Activated CD8-positive, alpha-beta memory T cell treated with anti-CD3 and anti-CD28 coated beads, Interleukin-2, amount 50 U/mL, for 4 hours (primary cell): ENCODE measurements at regions not wholly inside any gene's neighbourhood (a gene's known extent, or its start where the extent isn't known, plus 50 kb on each side); places are given as distances from the start of the nearest gene placed in this dataset.
"Not testable (repeated sequence)": the region's sequence is repeated elsewhere in the genome, so short reads cannot be mapped to it uniquely, and the experiment has no call there.

Experiments used
- DNase-seq: peaks from one replicate; pipeline ENCODE4 v3.0.0-alpha.2; 2020

DNA sequence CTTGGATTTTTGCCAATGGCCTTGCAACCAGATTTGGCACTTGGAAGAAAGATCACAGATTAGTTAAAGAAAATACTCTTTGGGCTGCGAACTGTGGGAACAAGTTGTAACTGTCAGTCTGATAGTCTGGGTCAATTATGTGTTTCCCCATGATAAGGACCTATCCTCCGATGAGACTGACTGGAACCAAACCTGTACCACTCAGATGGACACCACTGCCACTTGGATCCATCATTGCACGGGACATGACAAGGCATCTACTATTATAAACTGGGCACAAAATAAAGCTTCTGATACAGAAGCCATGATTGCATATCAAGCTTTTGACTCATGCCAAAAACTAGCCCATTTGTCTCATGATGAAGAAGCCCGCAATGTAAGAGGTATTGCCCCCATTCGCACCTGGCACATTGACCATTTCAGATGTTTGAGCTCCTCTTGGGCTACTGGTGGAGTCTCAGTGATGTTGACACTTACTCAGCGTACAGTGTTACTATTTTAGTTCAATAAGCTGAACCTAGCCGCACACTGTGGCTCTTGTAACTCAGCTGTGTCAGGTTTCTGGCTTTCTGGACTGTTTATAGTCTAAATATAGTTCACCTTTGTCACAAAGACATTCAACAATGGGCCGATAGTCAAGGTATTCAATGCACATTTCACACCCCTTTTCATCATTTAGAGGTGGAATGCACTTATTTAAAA, 179.8 kb upstream of the RBBP8 start:
- no peak for DNase-seq

DNA sequence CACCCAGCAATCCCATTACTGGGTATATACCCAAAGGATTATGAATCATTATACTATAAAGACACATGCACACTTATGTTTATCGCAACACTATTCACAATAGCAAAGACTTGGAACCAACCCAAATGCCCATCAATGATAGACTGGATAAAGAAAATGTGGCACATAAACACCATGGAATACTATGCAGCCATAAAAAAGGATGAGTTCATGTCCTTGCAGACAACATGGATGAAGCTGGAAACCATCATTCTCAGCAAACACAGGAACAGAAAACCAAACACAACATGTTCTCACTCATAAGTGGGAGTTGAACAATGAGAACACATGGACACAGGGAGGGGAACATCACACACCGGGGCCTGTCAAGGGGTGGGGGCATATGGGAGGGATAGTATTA, 169.1 kb upstream of the RBBP8 start:
- DNase-seq, result not testable (repeated sequence)

DNA sequence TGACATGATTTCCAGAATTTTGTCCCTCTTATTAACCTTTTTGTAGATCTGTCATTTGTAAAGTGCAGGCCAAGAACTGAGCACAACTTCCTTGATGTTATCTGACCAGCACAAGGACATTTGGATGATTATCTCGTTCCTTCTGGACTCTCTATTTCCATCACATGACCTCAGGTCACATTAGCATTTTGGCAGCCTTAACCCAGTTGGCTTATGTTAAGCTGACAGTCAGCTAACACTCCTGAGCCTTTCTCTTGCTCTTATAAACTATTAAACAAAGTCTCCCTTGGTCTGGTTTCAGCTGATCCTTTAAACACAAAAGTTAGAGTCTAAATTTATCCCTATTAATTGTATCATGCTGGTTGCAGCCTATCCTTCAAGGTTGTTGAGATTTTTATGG, 167.2 kb upstream of the RBBP8 start:
- DNase-seq, result no peak

DNA sequence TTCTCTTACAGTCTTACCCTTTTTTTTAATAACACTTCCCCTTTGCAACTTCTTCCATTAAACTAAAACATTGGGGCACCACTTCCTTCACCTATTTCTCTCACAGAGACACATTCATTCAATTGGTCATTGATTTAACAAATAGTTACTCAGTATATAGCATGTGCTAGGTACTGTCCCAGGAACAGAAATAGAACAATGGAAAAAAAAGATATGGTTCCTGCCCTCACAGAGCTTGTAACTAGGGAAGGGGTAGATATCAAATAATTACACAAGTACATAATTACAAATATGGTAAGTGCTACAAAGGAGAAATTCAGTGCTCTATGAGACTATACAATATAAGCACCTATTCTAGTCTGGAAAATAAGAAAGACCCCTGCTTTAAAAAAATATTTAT, 165.5 kb upstream of the RBBP8 start:
- no peak for DNase-seq

DNA sequence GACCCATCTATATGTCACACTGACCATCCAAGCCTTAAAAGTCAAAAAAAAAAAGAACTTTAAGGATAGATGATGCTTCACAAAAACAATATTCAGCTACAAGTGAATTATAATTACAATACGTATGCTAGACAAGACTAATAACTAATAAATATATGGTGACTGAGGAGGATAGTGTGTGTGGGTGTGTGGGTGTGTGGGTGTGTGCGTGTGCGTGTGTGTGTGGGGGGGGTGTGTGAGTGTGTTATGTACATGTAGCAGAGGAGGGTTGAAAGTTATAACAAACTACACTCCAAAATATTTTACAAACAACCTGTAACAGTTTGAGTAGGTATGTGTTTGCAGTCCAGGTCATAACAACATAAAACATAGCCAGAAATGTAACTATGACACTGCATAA, 159.2 kb upstream of the RBBP8 start:
- DNase-seq, result no peak

DNA sequence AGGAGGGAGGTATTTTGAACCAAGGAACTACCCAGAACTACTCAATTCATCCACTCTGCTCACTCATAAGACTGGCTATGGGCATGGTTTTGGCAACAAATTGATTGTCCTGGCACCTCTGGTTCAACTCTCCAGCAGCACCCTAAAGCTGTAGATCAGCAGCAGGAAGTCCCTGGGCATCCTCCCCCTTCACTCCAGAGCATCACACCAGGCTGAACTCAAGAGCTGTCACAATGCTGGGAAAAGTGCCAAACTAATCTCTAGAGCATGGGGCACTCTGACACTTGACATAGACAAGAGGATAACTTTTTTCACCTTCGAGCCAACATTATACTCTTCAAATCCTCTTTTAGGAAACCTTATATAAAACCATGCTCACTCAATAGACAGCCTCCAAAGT, 154.1 kb upstream of the RBBP8 start:
- no peak for DNase-seq

DNA sequence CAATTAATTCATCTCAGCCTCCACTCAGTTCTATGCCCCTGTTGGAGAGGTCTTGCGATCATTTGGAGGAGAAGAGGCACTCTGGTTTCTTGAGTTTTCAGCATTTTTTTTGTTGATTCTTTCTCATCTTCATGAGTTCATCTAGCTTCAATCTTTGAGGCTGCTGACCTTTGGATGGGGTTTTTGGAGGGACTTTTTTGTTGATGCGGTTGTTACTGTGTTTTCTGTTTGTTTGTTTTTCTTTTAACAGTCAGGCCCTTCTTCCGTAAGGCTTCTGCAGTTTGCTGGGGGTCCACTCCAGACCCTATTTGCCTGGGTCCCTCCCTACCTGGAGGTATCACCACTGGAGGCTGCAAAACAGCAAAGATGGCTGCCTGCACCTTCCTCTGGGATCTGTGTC, 149.9 kb upstream of the RBBP8 start:
- no peak for DNase-seq

DNA sequence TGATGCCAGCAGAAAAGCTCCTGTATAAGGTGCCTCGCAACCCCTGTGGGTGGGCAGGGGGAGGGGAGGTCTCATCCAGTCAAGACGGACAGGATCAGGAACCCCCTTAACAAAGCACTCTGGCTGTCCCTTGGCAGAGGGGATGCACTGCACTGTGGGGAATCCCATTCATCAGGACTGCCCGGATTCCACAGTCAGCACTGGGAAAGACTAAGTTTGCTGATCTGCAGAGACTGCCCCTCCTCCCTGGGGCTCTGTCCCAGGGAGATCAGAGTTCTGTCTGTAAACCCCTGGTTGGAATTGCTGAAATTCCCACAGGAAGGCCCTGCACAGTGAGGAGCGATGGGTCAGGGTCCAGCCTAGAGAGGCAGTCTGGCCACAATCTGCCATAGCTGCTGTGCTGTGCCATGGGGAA, 149.5 kb upstream of the RBBP8 start:
- DNase-seq, result no peak

DNA sequence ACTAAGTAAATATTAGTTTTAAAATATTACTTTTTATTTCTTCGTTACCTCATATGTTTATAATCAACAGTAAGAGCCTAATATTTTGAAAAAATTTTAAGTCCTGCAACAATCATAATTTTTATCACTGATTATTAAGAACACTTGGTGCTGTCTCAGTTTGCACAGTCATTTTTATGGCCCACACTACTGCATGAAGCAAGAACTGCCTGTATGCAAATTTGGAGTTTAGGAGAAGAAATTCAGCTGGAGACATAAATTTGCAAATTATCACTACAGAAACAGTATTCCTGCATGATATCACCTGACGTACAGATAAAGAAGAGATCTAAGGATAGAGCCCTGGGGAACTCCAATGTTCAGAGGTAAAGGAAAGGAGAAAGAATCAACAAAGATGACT, 144.1 kb upstream of the RBBP8 start:
- no peak for DNase-seq

DNA sequence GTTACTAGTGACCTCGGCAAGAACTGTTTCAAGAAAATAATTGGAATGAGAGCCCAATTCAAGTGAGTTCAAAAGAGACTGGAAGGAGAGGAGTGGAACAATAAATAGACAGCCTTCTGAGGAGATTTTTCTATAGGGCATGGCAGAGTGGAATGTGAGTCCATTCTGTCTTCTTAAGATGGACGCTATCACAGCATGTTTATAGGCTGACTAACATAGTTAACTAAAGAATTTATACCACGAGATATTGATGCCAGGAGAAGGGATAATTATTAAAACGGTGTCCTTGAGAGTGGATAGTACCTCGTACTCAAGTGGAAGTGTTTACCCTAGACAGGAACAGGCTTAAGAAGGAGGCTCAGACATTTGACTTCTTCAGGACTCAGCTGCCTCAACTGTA, 143.5 kb upstream of the RBBP8 start:
- DNase-seq, result no peak

DNA sequence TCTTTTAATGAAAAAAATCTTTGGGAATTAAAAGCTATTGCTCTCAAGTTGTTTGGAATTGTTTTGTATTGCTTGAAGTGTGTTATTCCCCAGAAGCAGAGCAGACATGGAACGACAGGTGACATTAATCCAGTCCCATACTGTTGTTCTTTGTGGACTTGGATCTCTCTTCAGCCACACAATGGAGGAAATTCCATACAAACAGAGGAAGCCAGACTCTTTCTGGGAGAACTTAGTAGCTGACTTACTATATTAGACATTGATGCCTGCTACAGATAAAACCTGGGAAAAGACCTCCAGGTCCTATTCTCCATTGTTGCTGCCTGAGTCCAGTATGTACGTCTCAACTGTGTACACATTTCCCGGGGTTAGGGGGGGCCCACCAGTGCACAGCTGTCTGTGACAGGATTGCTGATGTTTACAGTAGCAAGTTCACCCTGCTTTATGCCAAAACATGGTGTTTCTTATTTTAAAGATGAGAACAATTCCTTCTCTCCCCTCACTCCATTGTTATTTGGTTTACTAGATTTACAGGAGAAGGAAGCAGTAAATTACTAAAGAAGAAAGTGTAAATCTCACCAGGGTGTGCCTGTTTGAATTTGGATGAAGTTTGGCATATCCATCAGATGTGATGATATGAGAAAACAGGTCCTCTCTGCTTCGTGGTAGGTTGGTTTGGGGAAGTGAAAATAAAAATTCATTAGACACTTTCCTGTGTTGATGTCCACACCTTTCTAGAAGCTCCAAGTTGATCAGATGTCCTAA, 142.4 kb upstream of the RBBP8 start:
- DNase-seq, result no peak

DNA sequence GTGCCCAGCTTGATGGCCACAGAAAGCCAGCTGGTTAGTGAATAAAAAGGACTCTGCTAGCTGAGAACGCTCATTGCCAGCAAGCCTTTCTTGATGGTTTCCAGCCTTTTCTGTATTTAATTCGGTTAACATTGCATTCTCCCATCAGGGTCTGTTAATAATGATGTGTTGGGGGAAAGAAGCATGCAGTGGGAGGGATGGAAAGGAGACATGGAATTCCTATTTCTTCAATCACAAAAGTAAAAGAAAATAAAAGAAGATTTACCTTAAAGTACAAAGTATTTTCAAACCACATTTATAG, 141.9 kb upstream of the RBBP8 start:
- no peak for DNase-seq

DNA sequence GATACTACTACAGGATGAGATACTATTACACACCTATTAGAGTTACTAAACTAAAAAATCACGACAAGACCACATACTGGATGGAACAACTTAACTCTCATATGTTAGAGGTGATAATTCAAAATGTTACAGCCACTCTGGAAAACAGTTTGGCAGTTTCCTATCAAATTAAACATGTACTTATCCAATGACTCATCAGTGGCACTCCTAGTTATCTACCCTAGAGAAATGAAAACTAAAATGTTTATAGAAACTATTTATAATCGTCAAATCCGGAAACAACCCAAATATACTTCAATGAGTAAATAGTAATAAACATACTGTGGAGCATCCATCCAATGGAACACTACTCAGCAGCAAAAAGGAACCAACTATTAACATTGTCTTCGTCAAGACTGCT, 137.0 kb upstream of the RBBP8 start:
- no peak for DNase-seq

DNA sequence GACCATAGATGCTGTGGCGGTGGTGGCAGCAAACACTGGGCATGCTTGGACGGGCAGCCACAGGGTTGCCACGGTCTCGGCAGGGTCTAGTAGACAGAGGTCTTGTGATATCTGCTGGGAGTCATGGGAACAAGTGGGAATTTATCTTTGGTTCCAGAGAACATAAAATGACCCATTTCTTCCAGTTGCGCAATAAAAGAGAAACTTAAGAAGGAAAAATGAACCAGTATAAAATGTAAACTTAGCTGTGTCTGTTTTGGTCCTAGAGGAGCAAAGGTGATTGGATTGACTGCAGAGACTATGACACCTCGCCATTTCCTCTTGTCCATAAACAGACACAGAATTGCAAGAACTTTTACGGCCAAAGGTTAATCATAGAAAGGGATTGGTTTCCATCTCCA, 132.6 kb upstream of the RBBP8 start:
- DNase-seq, result no peak

DNA sequence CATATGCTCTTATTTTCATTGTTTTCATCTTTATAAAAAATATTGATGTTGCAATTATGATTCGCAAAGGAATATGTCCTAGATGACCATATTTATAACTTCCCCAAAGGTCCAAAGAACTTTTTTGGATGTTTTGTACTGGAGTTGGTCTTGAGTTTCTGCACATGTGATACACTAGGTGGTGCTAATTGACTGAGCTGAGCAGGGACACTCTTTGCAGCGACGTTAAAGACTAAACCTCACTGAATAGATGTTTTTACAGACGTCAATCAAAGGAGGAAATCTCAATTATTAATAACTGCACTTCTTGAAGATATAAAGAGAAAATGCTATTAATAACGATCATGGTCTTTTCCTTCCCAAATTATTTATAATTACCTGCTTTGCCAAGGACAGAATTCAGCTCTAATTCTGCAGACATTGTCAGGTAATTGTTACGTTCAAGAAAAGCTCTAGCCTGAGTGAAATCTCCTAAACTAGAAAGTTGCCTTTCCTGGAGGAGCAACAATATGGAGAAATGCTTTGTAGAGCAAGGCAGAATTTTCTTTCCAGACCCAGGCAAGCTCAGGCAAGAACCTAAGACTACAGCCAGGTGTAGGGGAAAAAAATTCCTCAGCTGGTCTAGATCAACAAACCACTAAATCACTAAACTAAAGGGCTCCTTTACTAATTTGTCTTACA, 119.3 kb upstream of the RBBP8 start:
- DNase-seq, result no peak

DNA sequence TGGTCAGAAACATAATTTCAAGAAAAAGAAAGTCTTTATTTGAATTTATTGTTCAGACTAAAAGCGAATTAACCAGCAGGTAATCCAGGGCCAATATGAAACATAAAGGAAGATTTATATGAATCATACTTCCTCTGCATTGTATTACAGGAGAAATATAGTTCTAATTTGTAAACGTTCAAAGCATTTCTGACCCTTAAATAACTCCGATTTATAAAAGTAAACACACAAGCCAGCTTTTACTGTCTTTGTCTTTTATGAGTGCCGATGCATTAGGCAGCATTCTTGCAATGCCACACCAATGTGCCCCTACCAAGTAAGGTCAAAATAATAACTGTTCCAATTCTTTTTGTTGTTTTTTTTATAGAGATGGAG, 118.8 kb upstream of the RBBP8 start:
- DNase-seq, result no peak

DNA sequence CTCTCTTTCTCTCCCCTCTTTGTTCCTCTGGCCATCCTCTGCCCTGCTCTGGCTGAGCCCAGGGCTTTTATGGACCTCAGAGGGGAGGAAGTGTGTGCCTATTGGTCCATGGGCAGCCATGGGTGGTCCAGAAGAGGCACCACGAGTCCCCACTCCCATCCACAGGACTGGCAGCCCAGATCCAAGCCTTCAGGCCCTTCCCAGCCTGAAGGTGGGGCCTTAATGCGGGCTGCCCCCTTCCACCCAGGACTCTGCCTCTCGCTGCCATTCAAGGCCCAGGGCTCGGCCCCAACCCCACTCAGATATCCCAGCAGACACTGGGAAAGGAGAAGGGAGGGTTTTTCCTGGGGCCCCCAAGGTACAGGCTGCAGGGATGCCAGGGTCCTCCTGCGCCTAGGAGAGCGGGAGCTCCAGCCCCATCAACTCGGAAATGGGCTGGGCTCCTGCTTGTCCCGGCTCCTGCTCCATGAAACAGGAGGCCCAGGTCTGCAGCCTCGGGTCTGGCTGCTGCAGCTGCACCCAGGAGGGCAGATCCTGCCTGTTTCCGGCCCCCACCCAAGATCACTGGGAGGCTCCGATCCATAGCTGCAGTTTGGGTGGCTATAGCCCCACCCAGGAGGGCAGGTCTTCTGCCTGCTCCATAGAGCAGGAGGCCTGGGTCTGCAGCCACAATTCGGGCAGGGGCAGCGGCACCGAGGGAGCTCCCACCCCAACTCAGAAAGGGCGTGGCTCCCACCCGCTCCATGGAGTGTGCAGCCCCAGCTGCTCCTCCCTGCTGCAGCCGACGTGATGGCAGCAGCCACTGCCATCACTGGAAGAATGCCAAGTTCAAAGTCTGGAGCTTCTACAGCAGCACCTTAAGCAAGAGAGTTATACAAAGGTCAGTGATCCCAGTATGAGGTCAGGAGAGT, 116.6 kb upstream of the RBBP8 start:
- DNase-seq, result no peak

DNA sequence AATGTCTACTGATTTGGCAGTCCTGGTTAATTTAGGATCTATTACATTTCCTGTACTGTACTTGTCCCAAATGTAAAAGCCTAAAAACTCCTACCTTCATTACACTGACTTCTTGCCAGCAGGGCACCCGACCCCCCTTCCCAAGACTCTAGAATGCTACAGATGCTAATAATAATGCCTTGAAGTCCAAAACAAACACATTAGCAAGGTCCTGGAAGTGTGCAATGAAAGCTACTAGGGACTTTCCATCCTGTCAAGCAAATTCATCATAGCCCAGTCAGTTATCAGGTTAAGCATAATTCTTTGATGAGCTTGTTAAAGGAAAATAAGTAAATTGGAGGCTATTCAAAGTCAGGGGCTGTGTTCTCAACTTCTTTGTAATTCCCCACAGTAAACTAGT, 115.3 kb upstream of the RBBP8 start:
- no peak for DNase-seq

DNA sequence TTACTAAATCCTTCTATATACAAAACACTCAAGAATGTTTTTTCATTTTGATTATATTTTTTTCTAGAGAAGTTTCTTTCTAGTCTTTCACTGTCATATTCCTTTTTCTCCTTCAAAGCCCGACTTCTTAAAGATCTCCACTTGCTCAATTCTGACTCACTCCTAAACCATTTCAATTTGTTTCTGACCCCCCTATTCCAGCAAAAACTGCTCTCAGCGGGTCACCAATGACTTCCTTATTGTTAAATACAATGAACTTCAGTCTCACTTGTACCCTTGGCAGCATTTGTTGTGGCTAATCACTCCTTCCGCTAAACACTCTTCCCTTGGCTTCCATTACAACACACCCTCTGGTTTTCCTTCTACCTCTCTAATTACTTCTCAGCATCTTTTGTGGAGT, 111.1 kb upstream of the RBBP8 start:
- no peak for DNase-seq

DNA sequence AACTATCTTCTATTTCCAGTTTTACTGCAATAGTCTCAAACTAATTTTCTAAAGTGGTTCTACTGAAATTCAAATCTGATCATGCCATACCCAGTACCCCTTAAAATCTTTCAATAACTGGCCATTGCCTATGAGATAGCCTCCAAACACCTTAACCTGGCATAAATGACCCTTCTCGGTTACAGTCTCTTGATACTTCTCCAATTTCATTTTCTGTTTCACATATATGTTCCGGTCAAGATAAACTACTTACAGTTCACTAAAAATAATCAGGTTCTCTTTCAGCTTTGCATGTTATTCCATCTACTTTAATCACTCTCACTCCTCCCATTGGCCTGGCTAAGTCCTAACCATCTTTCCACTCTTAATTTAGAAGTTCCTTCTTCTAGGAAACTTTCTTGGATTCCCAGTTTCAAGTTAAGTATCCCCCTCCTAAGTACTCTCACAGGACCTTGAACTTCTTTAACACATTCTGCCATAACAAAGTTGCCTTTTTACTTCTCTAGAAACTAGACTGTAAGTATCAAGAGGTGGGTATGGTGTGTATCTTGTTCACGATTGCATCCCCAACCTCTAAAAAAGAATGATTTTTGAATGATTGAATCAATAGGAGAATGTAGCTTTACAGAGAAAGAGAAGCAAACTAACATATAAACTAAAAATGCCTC, 110.2 kb upstream of the RBBP8 start:
- no peak for DNase-seq

DNA sequence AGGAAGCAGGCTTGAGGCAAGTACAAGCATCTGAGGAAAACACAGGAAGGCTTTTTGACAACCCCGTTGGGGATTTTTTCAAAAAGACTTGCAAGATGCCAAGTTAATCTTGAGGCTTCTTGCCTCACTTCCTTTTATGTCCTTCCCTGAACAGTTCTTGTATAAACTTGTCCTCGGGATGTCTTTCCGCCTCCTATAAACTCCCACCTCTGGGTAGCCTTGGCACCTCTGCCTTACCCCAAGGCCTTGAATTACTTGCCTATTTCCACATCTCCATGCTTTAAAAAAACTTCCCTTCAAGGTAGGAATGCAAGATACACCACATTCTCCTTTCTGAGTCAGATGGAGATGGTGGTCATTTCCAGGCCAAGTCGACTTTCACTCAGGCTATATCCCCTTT, 106.4 kb upstream of the RBBP8 start:
- DNase-seq, result no peak

DNA sequence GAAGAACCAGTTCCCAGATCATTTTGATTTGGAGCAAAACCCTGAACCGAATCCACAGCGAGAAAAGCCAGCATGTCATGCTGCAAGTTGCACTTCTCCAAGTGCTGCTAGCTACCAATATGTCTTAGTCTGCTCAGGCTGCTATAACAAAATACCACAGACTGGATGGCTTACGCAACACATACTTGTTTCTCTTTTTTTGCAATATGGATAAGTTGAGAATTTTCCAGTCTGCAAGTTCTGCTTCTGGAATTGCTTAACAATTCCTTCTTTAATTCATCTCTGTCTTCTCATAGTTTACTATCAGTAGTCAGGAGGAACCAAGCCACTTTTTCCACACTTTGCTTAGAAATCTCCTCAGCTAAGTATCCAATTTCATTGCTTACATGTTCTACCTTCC, 105.9 kb upstream of the RBBP8 start:
- DNase-seq, result no peak

DNA sequence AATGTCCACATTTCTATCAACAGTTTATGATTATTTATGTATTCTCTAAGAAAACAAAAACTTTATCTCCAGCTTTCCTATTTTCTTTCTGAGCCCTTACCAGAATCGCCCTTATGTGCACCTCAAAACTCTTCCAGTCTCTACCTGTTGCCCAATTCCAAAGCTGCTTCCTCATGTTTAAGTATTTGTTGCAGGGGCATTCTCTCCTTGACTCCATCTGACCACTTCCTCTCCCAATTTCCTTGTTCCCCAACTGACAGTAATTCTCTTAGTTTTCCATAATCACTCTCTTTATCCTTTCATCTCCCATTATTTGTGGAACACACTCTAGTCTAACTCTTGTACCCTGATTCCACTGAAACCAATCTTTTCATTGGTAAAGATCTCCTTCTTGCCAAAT, 105.4 kb upstream of the RBBP8 start:
- DNase-seq, result no peak
